ENCODE measurements at regions not wholly inside any gene's neighbourhood (a gene's known extent, or its start where the extent isn't known, plus 50 kb on each side); places are given as distances from the start of the nearest gene placed in this dataset.

GRCh38 chr13:26965952-26966700, 205.5 kb downstream of the USP12 start:
- no peak for DNase-seq

GRCh38 chr13:26964278-26965250, 204.0 kb upstream of the GPR12 start:
- no peak for DNase-seq

GRCh38 chr13:26962671-26963070, 202.1 kb upstream of the GPR12 start:
- no peak for DNase-seq

GRCh38 chr13:26961890-26962615, 201.5 kb upstream of the GPR12 start:
- DNase-seq = no peak

- DNase-seq = no peak
These were observed 196.6 kb upstream of the GPR12 start for GRCh38 chr13:26957182-26957581.

GRCh38 chr13:26956522-26957142, 196.0 kb upstream of the GPR12 start:
- no peak for DNase-seq

GRCh38 chr13:26954976-26955375, 194.4 kb upstream of the GPR12 start:
- no peak for DNase-seq

- DNase-seq = no peak
These were observed 192.7 kb upstream of the GPR12 start for GRCh38 chr13:26953291-26953690.

GRCh38 chr13:26952551-26953143, 192.1 kb upstream of the GPR12 start:
- DNase-seq = no peak

- no peak for DNase-seq
These were observed 191.1 kb upstream of the GPR12 start for GRCh38 chr13:26951581-26952177.

GRCh38 chr13:26950968-26951367, 190.4 kb upstream of the GPR12 start:
- no peak for DNase-seq

GRCh38 chr13:26950546-26950945, 190.0 kb upstream of the GPR12 start:
- DNase-seq = no peak

- no peak for DNase-seq
These were observed 189.3 kb upstream of the GPR12 start for GRCh38 chr13:26949701-26950502.

GRCh38 chr13:26948353-26948752, 187.8 kb upstream of the GPR12 start:
- DNase-seq = no peak

- no peak for DNase-seq
These were observed 186.2 kb upstream of the GPR12 start for GRCh38 chr13:26946684-26947343.

- no peak for DNase-seq
These were observed 183.2 kb upstream of the GPR12 start for GRCh38 chr13:26943748-26944147.

GRCh38 chr13:26942184-26942583, 181.6 kb upstream of the GPR12 start:
- no peak for DNase-seq

GRCh38 chr13:26941345-26942174, 181.0 kb upstream of the GPR12 start:
- DNase-seq = peak; percentile 11

- DNase-seq = no peak
These were observed 173.5 kb upstream of the GPR12 start for GRCh38 chr13:26934096-26934495.

- no peak for DNase-seq
These were observed 171.9 kb upstream of the GPR12 start for GRCh38 chr13:26932465-26932864.

Measured in activated CD4-positive, alpha-beta T cell treated with anti-CD3 and anti-CD28 coated beads for 48 hours (primary cell).